ENCODE measurements at regions not wholly inside any gene's neighbourhood (a gene's known extent, or its start where the extent isn't known, plus 50 kb on each side); places are given as distances from the start of the nearest gene placed in this dataset.

GRCh38 chr12:115064296-115064695 lies 380.3 kb upstream of the TBX3 start:
- H3K36me3 ChIP-seq (ENCODE audit: control insufficient read depth in 2 of 2, extremely low read depth in 1 of 2, insufficient read depth in 2 of 2, low read length in 2 of 2) = no peaks in the 10 kb centered on the region
- H3K9me3 ChIP-seq (replicated peaks; ENCODE audit: control insufficient read depth, insufficient read depth, low read length) = no peaks in the 10 kb centered on the region
- no peak overlapping the region for H3K9ac ChIP-seq (replicated peaks; ENCODE audit: extremely low read depth, insufficient read depth, low read length)
- no peak overlapping the region for H3K4me2 ChIP-seq (ENCODE audit: insufficient read depth, low read length)
- TF ChIP-seq CTCF (IDR thresholded peaks at IDR 0.05; ENCODE audit: extremely low read depth in 1 of 2, insufficient read depth in 1 of 2, low read depth in 1 of 2, low read length in 2 of 2) = no peak
- no peak for TF ChIP-seq MAX (IDR thresholded peaks at IDR 0.05; ENCODE audit: insufficient read depth, insufficient read length)
- no peak for TF ChIP-seq MYC (IDR thresholded peaks at IDR 0.05; ENCODE audit: low read depth, low read length)
- H3K27me3 ChIP-seq (ENCODE audit: control insufficient read depth in 2 of 2, insufficient read depth in 2 of 2, low read length in 2 of 2) = no peaks in the 10 kb centered on the region
- POLR2A ChIA-PET = no interaction called here
- CTCF ChIA-PET = no interaction called here
- intact Hi-C loops (cut with micrococcal nuclease) (no loop called here), dilution Hi-C loops (cut with MboI; ENCODE audit: extremely low pct_ligation_motif_present, low sequenced_read_pairs) (no loop called here)
- no TSS peak for BruUV-seq (replicated peaks)
- no peak overlapping the region for H3K27ac ChIP-seq (ENCODE audit: insufficient read depth, low read depth, low read length)
- no peak overlapping the region for H3K4me3 ChIP-seq (replicated peaks in 1 of 3; ENCODE audit: insufficient read depth in 1 of 3, low read depth in 1 of 3, low read length in 3 of 3)
- H3K79me2 ChIP-seq (ENCODE audit: control insufficient read depth, insufficient read depth, low read length) = no peaks in the 10 kb centered on the region
- no peaks in the 10 kb centered on the region for H3K9me1 ChIP-seq (replicated peaks; ENCODE audit: control insufficient read depth, extremely low read depth, insufficient read depth, low read length)
- FAIRE-seq (no peak), DNase-seq (ENCODE audit: low read depth, low spot score) (no peak)
- no peaks in the 10 kb centered on the region for H4K20me1 ChIP-seq (replicated peaks; ENCODE audit: control insufficient read depth, extremely low read depth, insufficient read depth, low read length)
- H3K4me1 ChIP-seq (ENCODE audit: control insufficient read depth, extremely low read depth, insufficient read depth, low read length) = no peaks in the 10 kb centered on the region
- H2AFZ ChIP-seq (ENCODE audit: low read depth, low read length) = no peak overlapping the region

- DNase-seq (ENCODE audit: low read depth, low spot score) (no peak), FAIRE-seq (no peak)
- Histone ChIP-seq H4K20me1 (replicated peaks; ENCODE audit: control insufficient read depth, extremely low read depth, insufficient read depth, low read length) (no peaks in the 10 kb centered on the region), H3K9me3 (replicated peaks; ENCODE audit: control insufficient read depth, insufficient read depth, low read length) (no peaks in the 10 kb centered on the region), H2AFZ (ENCODE audit: low read depth, low read length) (no peak overlapping the region), H3K4me1 (ENCODE audit: control insufficient read depth, extremely low read depth, insufficient read depth, low read length) (no peaks in the 10 kb centered on the region), H3K79me2 (ENCODE audit: control insufficient read depth, insufficient read depth, low read length) (no peaks in the 10 kb centered on the region), H3K9me1 (replicated peaks; ENCODE audit: control insufficient read depth, extremely low read depth, insufficient read depth, low read length) (no peaks in the 10 kb centered on the region), H3K4me2 (ENCODE audit: insufficient read depth, low read length) (no peak overlapping the region), H3K27me3 (ENCODE audit: control insufficient read depth in 2 of 2, insufficient read depth in 2 of 2, low read length in 2 of 2) (no peaks in the 10 kb centered on the region), H3K27ac (ENCODE audit: insufficient read depth, low read depth, low read length) (no peak overlapping the region), H3K36me3 (ENCODE audit: control insufficient read depth in 2 of 2, extremely low read depth in 1 of 2, insufficient read depth in 2 of 2, low read length in 2 of 2) (no peaks in the 10 kb centered on the region), H3K4me3 (replicated peaks in 1 of 3; ENCODE audit: insufficient read depth in 1 of 3, low read depth in 1 of 3, low read length in 3 of 3) (no peak overlapping the region), H3K9ac (replicated peaks; ENCODE audit: extremely low read depth, insufficient read depth, low read length) (no peak overlapping the region)
- no TSS peak for BruUV-seq (replicated peaks)
- intact Hi-C loops (cut with micrococcal nuclease) (no loop called here), dilution Hi-C loops (cut with MboI; ENCODE audit: extremely low pct_ligation_motif_present, low sequenced_read_pairs) (no loop called here)
- TF ChIP-seq MYC (IDR thresholded peaks at IDR 0.05; ENCODE audit: low read depth, low read length) (no peak), POLR2AphosphoS5 (IDR thresholded peaks at IDR 0.05; ENCODE audit: insufficient read depth, low read depth, low read length) (no peak), EZH2 (IDR thresholded peaks at IDR 0.05; ENCODE audit: borderline replicate concordance, low read depth, low read length, severe bottlenecking) (no peak), MAX (IDR thresholded peaks at IDR 0.05; ENCODE audit: insufficient read depth, insufficient read length) (no peak), GATA2 (IDR thresholded peaks at IDR 0.05; ENCODE audit: insufficient read depth, insufficient read length, low read depth, low read length) (no peak), POLR2A (IDR thresholded peaks at IDR 0.05; ENCODE audit: low read depth, low read length) (no peak), CTCF (IDR thresholded peaks at IDR 0.05; ENCODE audit: extremely low read depth in 1 of 2, insufficient read depth in 1 of 2, low read depth in 1 of 2, low read length in 2 of 2) (no peak)
- ChIA-PET POLR2A (no interaction called here), CTCF (no interaction called here)
Measured at GRCh38 chr12:115062741-115063140, 378.8 kb upstream of the TBX3 start.

Measured in endothelial cell of umbilical vein (primary cell).